GM10266 (cell line): ENCODE measurements at regions not wholly inside any gene's neighbourhood (a gene's known extent, or its start where the extent isn't known, plus 50 kb on each side); places are given as distances from the start of the nearest gene placed in this dataset.

Experiments used
- DNase-seq: peaks from one replicate; pipeline ENCODE4 v3.0.0; 2012; ENCODE audit errors: extremely low spot score
- CTCF ChIP-seq: IDR thresholded peaks from 2 replicates; pipeline ENCODE4 v1.5.1; 2012; ENCODE audit warnings: mild to moderate bottlenecking, low read depth; ENCODE audit not compliant: control insufficient read depth, insufficient read depth; ENCODE audit errors: missing control alignments

GRCh38 chr17:71376933-71377332 lies 743.9 kb upstream of the SOX9 start:
- no peak for DNase-seq
- TF ChIP-seq CTCF = no peak

- DNase-seq = no peak
- TF ChIP-seq CTCF = no peak
Observed at GRCh38 chr17:71378036-71378435, 742.8 kb upstream of the SOX9 start.

- no peak for DNase-seq
- no peak for TF ChIP-seq CTCF
Observed at GRCh38 chr17:71378741-71379140, 742.1 kb upstream of the SOX9 start.

GRCh38 chr17:71379512-71379911 lies 741.3 kb upstream of the SOX9 start:
- no peak for DNase-seq
- no peak for TF ChIP-seq CTCF

GRCh38 chr17:71380535-71380934 lies 740.3 kb upstream of the SOX9 start:
- no peak for DNase-seq
- TF ChIP-seq CTCF = no peak

- DNase-seq = no peak
- TF ChIP-seq CTCF = no peak
Observed at GRCh38 chr17:71380936-71381335, 739.9 kb upstream of the SOX9 start.

GRCh38 chr17:71383091-71383490 lies 737.7 kb upstream of the SOX9 start:
- no peak for DNase-seq
- TF ChIP-seq CTCF = no peak
